PC-3 (cell line): ENCODE measurements at regions not wholly inside any gene's neighbourhood (a gene's known extent, or its start where the extent isn't known, plus 50 kb on each side); places are given as distances from the start of the nearest gene placed in this dataset.

Experiments used
- EZH2 ChIP-seq: fragments of 300-600 bp; sonication (generic); IDR thresholded peaks from one replicate; pipeline ENCODE4 v1.6.1; 2017; ENCODE audit warnings: antibody characterized with exemption, mild to moderate bottlenecking, low read length; ENCODE audit not compliant: unreplicated experiment
- EZH2phosphoT487 ChIP-seq: fragments of 300-600 bp; sonication (generic); IDR thresholded peaks from 2 replicates; pipeline ENCODE4 v1.6.1; 2018; ENCODE audit warnings: mild to moderate bottlenecking, antibody characterized with exemption, low read length, borderline replicate concordance
- TF ChIP-seq, protein P1 (sequence below): fragments of 300-600 bp; sonication (generic); conservative IDR thresholded peaks from 2 replicates; pipeline ENCODE4 v1.5.1; 2017; ENCODE audit warnings: antibody characterized with exemption, low read depth, mild to moderate bottlenecking, low read length

DNA sequence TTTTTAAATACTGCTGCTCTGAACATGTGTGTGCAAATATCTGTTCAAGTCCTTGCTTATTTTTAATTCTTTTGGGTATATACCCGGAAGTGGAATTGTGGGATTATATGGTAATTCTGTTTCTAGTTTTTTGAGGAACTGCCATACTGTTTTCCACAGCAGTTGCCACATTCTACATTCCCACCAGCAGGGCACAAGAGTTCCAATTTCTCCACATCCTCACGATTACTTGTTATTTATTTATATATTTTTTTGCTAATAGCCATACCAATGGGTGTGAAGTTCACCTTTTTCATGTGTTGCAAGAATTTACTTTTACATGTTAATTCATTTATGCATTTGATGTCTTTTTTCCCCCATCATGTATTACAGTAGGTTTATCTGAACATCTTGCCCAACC, 79.6 kb upstream of the CXCL12 start:
- TF ChIP-seq, protein P1, sequence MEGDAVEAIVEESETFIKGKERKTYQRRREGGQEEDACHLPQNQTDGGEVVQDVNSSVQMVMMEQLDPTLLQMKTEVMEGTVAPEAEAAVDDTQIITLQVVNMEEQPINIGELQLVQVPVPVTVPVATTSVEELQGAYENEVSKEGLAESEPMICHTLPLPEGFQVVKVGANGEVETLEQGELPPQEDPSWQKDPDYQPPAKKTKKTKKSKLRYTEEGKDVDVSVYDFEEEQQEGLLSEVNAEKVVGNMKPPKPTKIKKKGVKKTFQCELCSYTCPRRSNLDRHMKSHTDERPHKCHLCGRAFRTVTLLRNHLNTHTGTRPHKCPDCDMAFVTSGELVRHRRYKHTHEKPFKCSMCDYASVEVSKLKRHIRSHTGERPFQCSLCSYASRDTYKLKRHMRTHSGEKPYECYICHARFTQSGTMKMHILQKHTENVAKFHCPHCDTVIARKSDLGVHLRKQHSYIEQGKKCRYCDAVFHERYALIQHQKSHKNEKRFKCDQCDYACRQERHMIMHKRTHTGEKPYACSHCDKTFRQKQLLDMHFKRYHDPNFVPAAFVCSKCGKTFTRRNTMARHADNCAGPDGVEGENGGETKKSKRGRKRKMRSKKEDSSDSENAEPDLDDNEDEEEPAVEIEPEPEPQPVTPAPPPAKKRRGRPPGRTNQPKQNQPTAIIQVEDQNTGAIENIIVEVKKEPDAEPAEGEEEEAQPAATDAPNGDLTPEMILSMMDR, result peak; percentile 18; the same call in 1 of the 2 replicates
- TF ChIP-seq EZH2 (no peak), EZH2phosphoT487 (no peak)
